ENCODE measurements at regions not wholly inside any gene's neighbourhood (a gene's known extent, or its start where the extent isn't known, plus 50 kb on each side); places are given as distances from the start of the nearest gene placed in this dataset.
A peak's percentile ranks its signal among the peaks of the same experiment; 100 is the strongest.
"Not testable (repeated sequence)": the region's sequence is repeated elsewhere in the genome, so short reads cannot be mapped to it uniquely, and the experiment has no call there.

DNA sequence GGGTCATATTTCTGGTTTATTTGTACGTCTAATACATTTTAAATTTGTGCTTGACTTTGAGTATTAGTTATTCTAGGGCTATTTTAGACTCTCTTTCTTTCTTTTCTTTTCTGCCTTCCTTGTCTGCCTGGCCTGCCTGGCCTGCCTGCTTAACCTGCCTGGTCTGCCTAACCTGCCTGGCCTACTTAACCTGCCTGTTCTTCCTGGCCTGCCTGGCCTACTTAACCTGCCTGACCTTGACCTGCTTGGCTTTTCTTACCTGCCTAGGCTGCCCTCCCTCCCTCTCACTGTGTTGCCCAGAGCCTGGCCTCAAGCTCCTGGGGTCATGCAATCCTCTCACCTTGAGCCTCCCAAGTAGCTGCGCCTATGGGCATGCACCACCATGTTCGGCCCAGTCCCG lies 83.7 kb downstream of the PMAIP1 start:
- H3K27ac ChIP-seq (ENCODE audit: insufficient read depth, low read length) = no peak overlapping the region
- no peaks in the 10 kb centered on the region for H3K4me1 ChIP-seq (ENCODE audit: control insufficient read depth, extremely low read depth, insufficient read depth, low read length)
- no peak overlapping the region for H3K4me3 ChIP-seq (replicated peaks in 1 of 4; ENCODE audit: control extremely low read depth in 1 of 4, insufficient read depth in 1 of 4, low read depth in 3 of 4, low read length in 4 of 4)
- H3K79me2 ChIP-seq (ENCODE audit: control insufficient read depth, insufficient read depth, low read length) = no peaks in the 10 kb centered on the region
- no peak overlapping the region for H3K9ac ChIP-seq (ENCODE audit: insufficient read depth, low read length)
- no peak overlapping the region for H2AFZ ChIP-seq (ENCODE audit: low read length)
- H3K36me3 ChIP-seq (ENCODE audit: control insufficient read depth, insufficient read depth, low read length) = no peaks in the 10 kb centered on the region
- DNase-seq (ENCODE audit: low read depth in 2 of 2) = no peak
- H3K27me3 ChIP-seq (ENCODE audit: control insufficient read depth, insufficient read depth, low read length) = peaks cover 3% of the 10 kb centered on the region
- no peak for TF ChIP-seq EZH2 (IDR thresholded peaks at IDR 0.05; ENCODE audit: low read length, missing control alignments)
- TF ChIP-seq, protein P1, sequence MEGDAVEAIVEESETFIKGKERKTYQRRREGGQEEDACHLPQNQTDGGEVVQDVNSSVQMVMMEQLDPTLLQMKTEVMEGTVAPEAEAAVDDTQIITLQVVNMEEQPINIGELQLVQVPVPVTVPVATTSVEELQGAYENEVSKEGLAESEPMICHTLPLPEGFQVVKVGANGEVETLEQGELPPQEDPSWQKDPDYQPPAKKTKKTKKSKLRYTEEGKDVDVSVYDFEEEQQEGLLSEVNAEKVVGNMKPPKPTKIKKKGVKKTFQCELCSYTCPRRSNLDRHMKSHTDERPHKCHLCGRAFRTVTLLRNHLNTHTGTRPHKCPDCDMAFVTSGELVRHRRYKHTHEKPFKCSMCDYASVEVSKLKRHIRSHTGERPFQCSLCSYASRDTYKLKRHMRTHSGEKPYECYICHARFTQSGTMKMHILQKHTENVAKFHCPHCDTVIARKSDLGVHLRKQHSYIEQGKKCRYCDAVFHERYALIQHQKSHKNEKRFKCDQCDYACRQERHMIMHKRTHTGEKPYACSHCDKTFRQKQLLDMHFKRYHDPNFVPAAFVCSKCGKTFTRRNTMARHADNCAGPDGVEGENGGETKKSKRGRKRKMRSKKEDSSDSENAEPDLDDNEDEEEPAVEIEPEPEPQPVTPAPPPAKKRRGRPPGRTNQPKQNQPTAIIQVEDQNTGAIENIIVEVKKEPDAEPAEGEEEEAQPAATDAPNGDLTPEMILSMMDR (conservative IDR thresholded peaks at IDR 0.05 in 1 of 2, IDR thresholded peaks at IDR 0.05 in 1 of 2; ENCODE audit: low read depth in 1 of 2, low read length in 2 of 2) = no peak
- H3K4me2 ChIP-seq (ENCODE audit: extremely low read depth, insufficient read depth, low read length) = no peak overlapping the region
- no peaks in the 10 kb centered on the region for H4K20me1 ChIP-seq (ENCODE audit: control insufficient read depth, extremely low read depth, insufficient read depth, low read length)
- no peaks in the 10 kb centered on the region for H3K9me3 ChIP-seq (ENCODE audit: control insufficient read depth, insufficient read depth, low read depth, low read length)

DNA sequence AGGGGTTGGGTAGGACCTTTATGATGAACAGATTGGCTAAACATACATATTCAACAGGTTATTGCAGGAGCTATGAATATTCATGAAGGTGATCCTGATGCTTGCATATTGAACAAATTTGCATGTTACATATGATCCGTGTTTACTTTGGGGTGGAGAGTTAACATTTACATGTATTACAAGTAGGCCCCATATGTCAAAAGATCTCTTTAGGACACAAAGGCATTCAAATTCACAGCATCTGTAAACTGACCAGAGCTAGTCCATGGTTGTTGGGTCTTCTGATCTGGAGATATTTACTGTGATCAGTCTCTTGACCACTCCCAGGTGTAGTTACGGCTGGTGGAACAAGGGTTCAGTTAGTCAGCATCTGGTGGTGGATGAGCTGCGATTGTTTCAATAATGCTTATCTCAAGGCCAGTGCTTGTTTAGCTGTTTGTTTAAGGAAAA lies 80.4 kb downstream of the PMAIP1 start:
- H2AFZ ChIP-seq (ENCODE audit: low read length) = no peak overlapping the region
- no peaks in the 10 kb centered on the region for H3K9me3 ChIP-seq (ENCODE audit: control insufficient read depth, insufficient read depth, low read depth, low read length)
- H3K4me1 ChIP-seq (ENCODE audit: control insufficient read depth, extremely low read depth, insufficient read depth, low read length) = no peaks in the 10 kb centered on the region
- no peak overlapping the region for H3K9ac ChIP-seq (ENCODE audit: insufficient read depth, low read length)
- no peaks in the 10 kb centered on the region for H4K20me1 ChIP-seq (ENCODE audit: control insufficient read depth, extremely low read depth, insufficient read depth, low read length)
- H3K27me3 ChIP-seq (ENCODE audit: control insufficient read depth, insufficient read depth, low read length) = peaks cover 3% of the 10 kb centered on the region
- H3K79me2 ChIP-seq (ENCODE audit: control insufficient read depth, insufficient read depth, low read length) = no peaks in the 10 kb centered on the region
- TF ChIP-seq, protein P1 (conservative IDR thresholded peaks at IDR 0.05 in 1 of 2, IDR thresholded peaks at IDR 0.05 in 1 of 2; ENCODE audit: low read depth in 1 of 2, low read length in 2 of 2) = no peak
- TF ChIP-seq EZH2 (IDR thresholded peaks at IDR 0.05; ENCODE audit: low read length, missing control alignments) = no peak
- DNase-seq (ENCODE audit: low read depth in 2 of 2) = no peak
- H3K36me3 ChIP-seq (ENCODE audit: control insufficient read depth, insufficient read depth, low read length) = no peaks in the 10 kb centered on the region
- H3K27ac ChIP-seq (ENCODE audit: insufficient read depth, low read length) = no peak overlapping the region
- H3K4me2 ChIP-seq (ENCODE audit: extremely low read depth, insufficient read depth, low read length) = no peak overlapping the region
- H3K4me3 ChIP-seq (replicated peaks in 1 of 4; ENCODE audit: control extremely low read depth in 1 of 4, insufficient read depth in 1 of 4, low read depth in 3 of 4, low read length in 4 of 4) = no peak overlapping the region

DNA sequence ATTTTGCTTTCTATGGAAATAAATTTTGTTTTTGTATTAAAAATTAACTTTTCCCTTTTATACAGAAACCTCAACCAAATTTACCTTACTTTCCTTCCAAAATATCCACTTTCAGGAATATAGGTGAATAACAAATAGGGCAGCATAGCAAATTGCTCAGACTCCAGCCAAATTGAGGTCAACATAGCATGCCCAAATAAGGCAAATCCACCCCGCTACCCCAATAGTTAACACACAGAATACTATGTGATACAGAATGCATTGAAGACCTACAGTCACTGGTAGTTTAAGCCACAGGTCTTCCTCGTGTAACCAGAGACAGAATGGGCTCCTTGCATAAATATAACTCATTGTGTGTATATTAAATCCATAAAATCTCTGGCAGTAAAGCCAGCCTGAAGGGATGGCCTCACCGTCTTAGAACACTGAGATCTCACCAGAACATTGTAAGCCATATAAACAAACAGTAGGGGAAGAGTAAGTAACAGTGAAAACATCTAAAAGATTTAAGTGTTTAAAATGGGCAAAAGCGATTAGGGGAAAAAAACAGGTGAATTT lies 72.2 kb downstream of the PMAIP1 start:
- no peaks in the 10 kb centered on the region for H3K9me3 ChIP-seq (ENCODE audit: control insufficient read depth, insufficient read depth, low read depth, low read length)

DNA sequence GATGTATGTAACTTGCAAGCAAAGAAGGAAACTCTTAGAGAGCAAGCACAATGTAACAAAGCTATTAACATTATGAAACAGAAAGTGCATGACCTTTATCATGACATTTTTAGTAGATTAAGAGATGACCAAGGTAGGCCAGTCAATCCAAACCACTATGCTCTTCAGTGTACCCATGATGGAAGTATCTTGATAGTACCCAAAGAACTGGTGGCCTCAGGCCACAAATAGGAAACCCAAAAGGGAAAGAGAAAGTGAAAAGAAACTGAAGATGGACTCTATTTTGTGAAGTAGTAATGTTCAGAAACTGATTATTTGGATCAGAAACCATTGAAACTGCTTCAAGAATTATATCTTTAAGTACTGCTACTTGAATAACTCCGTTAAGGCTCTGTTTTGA lies 71.3 kb downstream of the PMAIP1 start:
- H3K79me2 ChIP-seq (ENCODE audit: control insufficient read depth, insufficient read depth, low read length); H3K27ac ChIP-seq (ENCODE audit: insufficient read depth, low read length); H3K9ac ChIP-seq (ENCODE audit: insufficient read depth, low read length); H2AFZ ChIP-seq (ENCODE audit: low read length); DNase-seq (ENCODE audit: low read depth in 2 of 2); H3K4me3 ChIP-seq (replicated peaks in 1 of 4; ENCODE audit: control extremely low read depth in 1 of 4, insufficient read depth in 1 of 4, low read depth in 3 of 4, low read length in 4 of 4); H3K9me3 ChIP-seq (ENCODE audit: control insufficient read depth, insufficient read depth, low read depth, low read length); H3K4me2 ChIP-seq (ENCODE audit: extremely low read depth, insufficient read depth, low read length); H3K36me3 ChIP-seq (ENCODE audit: control insufficient read depth, insufficient read depth, low read length); H3K4me1 ChIP-seq (ENCODE audit: control insufficient read depth, extremely low read depth, insufficient read depth, low read length); H4K20me1 ChIP-seq (ENCODE audit: control insufficient read depth, extremely low read depth, insufficient read depth, low read length): not testable (repeated sequence)
- H3K27me3 ChIP-seq (ENCODE audit: control insufficient read depth, insufficient read depth, low read length) = peaks cover 20% of the 10 kb centered on the region

More for the DNA sequence above, 72.2 kb downstream of the PMAIP1 start:
- Histone ChIP-seq H3K4me2 (ENCODE audit: extremely low read depth, insufficient read depth, low read length) (no peak overlapping the region), H4K20me1 (ENCODE audit: control insufficient read depth, extremely low read depth, insufficient read depth, low read length) (no peaks in the 10 kb centered on the region), H3K9ac (ENCODE audit: insufficient read depth, low read length) (no peak overlapping the region), H3K36me3 (ENCODE audit: control insufficient read depth, insufficient read depth, low read length) (no peaks in the 10 kb centered on the region), H3K27me3 (ENCODE audit: control insufficient read depth, insufficient read depth, low read length) (peaks cover 20% of the 10 kb centered on the region), H3K4me1 (ENCODE audit: control insufficient read depth, extremely low read depth, insufficient read depth, low read length) (no peaks in the 10 kb centered on the region), H3K27ac (ENCODE audit: insufficient read depth, low read length) (no peak overlapping the region), H3K4me3 (replicated peaks in 1 of 4; ENCODE audit: control extremely low read depth in 1 of 4, insufficient read depth in 1 of 4, low read depth in 3 of 4, low read length in 4 of 4) (no peak overlapping the region), H3K79me2 (ENCODE audit: control insufficient read depth, insufficient read depth, low read length) (no peaks in the 10 kb centered on the region), H2AFZ (ENCODE audit: low read length) (no peak overlapping the region)
- DNase-seq (ENCODE audit: low read depth in 2 of 2) = no peak
- TF ChIP-seq EZH2 (IDR thresholded peaks at IDR 0.05; ENCODE audit: low read length, missing control alignments) = no peak
- TF ChIP-seq, protein P1 (conservative IDR thresholded peaks at IDR 0.05 in 1 of 2, IDR thresholded peaks at IDR 0.05 in 1 of 2; ENCODE audit: low read depth in 1 of 2, low read length in 2 of 2) = no peak

DNA sequence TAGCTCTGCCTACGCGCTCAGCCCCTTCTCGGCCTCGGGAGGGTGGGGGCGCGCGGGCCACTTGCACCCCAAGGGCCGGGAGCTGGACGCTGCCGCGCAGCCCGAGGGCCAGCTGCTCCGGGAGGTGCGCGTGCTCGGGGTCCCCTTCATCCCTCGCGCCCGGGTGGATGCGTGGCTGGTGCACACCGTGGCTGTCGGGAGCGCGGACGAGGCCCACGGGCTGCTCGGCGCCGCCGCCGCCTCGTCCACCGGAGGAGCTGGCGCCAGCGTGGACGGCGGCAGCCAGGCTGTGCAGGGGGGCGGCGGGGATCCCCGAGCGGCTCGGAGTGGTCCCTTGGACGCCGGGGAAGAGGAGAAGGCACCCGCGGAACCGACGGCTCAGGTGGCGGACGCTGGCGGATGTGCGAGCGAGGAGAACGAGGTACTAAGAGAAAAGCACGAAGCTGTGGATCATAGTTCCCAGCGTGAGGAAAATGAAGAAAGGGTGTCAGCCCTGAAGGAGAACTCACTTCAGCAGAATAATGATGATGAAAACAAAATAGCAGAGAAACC lies 69.8 kb downstream of the PMAIP1 start:
- Histone ChIP-seq H3K4me2 (ENCODE audit: extremely low read depth, insufficient read depth, low read length) (peak overlapping the region; percentile 13), H3K27me3 (ENCODE audit: control insufficient read depth, insufficient read depth, low read length) (peaks cover 20% of the 10 kb centered on the region)
- not testable (repeated sequence) for H3K4me3 ChIP-seq (replicated peaks in 1 of 4; ENCODE audit: control extremely low read depth in 1 of 4, insufficient read depth in 1 of 4, low read depth in 3 of 4, low read length in 4 of 4); DNase-seq (ENCODE audit: low read depth in 2 of 2); H2AFZ ChIP-seq (ENCODE audit: low read length); H3K9me3 ChIP-seq (ENCODE audit: control insufficient read depth, insufficient read depth, low read depth, low read length); H3K4me1 ChIP-seq (ENCODE audit: control insufficient read depth, extremely low read depth, insufficient read depth, low read length); H3K36me3 ChIP-seq (ENCODE audit: control insufficient read depth, insufficient read depth, low read length); H3K9ac ChIP-seq (ENCODE audit: insufficient read depth, low read length); H3K27ac ChIP-seq (ENCODE audit: insufficient read depth, low read length); H4K20me1 ChIP-seq (ENCODE audit: control insufficient read depth, extremely low read depth, insufficient read depth, low read length); H3K79me2 ChIP-seq (ENCODE audit: control insufficient read depth, insufficient read depth, low read length)
